ENCODE measurements at regions not wholly inside any gene's neighbourhood (a gene's known extent, or its start where the extent isn't known, plus 50 kb on each side); places are given as distances from the start of the nearest gene placed in this dataset.
"Not testable (repeated sequence)": the region's sequence is repeated elsewhere in the genome, so short reads cannot be mapped to it uniquely, and the experiment has no call there.

DNA sequence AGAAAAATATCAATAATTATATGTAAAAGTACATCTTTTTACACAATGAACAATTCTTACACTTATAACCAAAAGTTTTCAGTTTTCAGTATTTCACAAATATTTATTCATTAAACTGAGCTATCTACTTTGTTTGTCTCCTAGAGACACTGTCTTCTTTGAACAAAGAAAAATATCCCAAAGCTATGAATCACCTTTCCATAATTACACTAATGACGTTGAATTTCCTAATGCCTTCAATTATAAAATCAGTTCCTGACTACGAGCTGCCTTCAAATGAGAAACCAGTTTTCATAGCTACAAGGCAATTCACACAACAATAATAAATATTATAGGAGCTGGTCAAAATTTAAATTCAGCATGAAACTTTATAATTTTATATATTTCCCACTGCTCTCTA lies 201.8 kb upstream of the BRINP3 start:
- DNase-seq, result no peak

DNA sequence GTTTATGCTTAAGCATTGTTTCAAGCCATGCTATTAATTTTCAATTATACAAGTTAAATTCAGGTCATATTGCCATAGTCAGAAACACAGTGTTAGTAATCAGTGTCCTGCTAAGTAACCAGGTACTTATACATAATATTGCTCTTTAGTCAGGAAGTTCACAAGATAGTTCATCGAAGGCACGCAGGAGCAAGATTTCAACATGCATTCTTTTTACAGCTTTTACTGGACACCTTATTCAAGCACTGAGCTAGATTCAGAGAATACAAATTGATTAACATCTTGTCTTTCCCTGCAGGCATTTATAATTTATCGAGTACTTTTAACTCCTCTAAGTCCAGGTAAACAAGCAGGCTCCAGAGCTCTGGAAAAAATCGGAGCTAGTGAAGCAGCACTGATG lies 202.3 kb upstream of the BRINP3 start:
- DNase-seq, result no peak

DNA sequence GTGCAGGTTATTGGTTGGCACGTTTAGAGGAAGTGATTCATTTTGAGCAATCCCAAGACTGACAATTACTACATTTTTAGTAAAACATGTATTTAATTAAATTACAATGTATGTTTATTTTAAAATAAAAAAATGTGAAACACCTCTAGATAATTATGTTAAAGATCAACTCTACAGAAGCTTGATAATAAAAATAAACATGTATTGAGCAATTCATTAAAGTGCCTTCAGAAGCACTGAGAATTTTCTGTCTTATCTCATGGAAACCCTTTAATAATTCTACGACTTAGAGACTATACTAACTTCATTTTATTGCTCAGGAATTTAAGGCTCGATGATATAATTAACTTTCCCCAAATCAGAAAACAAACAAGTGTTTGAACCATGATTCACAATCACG lies 208.0 kb upstream of the BRINP3 start:
- DNase-seq, result no peak

DNA sequence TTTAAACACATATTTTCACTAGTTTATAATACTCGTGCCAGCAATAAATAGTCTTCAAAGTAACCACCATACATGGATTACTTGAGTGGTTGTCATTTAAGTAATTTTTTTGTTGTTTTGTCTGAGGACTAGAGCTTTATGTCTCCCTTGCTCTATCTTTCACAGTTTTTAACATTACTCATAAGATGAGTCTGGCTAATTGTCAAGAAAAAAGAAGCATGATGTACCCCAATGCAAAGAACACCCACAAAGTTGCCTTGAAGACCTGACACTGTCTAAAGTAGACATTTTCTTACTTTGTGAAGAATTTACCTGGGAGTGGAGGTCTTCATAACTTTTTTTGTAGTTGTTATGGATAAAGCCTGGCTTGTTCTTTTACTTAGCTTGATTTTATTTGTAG lies 210.4 kb upstream of the BRINP3 start:
- no peak for DNase-seq

DNA sequence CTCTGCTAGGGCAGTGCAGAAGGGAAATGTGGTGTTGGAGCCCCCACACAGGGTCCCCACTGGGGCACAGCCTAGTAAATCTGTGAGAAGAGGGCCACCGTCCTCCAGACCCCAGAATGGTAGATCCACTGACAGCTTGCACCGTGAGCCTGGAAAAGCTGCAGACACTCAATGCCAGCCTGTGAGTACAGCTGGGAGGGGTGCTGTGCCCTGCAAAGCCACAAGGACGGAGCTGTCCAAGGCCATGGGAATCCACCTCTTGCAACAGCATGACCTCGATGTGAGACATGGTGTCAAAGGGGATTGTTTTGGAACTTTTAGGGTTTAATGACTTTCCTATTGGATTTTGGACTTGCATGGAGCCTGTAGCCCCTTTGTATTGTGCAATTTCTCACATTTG lies 220.8 kb upstream of the BRINP3 start:
- not testable (repeated sequence) for DNase-seq

DNA sequence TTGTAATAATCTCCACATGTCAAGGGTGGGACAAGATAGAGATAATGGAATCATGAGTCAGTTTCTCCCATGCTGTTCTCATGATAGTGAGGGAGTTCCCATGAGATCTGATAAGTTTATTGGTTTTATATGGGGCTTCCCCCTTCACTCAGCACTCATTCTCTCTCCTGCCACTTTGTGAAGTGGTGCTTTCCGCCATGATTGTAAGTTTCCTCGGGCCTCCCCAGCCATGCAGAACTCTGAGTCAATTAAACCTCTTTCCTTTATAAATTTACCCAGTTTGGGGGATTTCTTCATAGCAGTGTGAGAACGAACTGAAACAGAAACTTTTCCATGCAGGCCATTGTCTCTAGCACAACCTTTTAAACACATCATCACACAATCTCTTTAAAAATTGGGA lies 221.5 kb upstream of the BRINP3 start:
- DNase-seq, result no peak

DNA sequence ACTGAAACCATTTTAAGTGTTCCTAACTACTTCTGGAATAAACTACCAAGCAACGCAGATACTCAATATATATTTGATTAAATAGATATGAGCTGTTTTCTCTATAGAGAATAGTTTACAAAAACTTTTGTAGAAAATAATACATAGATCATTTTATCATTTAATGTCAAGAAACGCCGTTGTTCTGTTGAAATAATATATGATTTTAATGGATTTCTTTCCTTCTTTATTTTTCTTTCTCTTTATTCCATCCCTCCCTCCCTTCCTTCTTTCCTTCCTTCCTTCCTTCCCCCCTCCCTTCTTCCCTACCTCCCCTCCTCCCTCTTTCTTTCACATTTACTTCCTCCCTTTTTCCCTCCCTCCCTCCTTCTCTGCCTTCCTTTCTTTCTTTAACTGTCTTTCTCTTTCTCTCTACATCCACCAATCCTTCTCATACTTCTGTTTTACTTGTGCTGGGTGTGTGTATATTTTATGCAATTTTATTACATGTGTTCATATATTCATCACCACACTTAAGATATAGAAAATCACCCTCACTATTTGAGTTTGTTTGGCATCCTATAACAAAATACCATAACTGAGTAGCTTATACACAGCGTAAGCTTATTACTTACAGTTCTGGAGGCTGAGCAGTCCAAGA lies 230.9 kb upstream of the BRINP3 start:
- no peak for DNase-seq

DNA sequence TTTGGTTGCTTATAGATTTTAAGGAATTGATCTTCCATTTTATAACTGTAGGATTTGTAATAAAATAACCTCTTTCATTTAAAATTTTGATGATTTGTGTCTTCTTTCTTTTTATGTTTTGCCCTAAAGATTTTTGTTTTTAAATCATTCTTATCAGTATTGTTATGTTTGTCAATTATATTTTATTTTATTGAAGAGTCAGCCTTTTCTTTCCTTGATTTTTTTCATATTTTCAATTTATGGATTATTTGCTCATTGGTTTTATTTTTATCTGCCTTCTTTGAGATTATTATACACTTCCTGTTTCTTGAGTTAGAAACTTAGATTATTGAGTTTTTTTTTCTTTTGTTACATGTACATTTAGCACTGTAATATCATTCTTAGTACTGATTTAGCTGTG lies 233.4 kb upstream of the BRINP3 start:
- no peak for DNase-seq

DNA sequence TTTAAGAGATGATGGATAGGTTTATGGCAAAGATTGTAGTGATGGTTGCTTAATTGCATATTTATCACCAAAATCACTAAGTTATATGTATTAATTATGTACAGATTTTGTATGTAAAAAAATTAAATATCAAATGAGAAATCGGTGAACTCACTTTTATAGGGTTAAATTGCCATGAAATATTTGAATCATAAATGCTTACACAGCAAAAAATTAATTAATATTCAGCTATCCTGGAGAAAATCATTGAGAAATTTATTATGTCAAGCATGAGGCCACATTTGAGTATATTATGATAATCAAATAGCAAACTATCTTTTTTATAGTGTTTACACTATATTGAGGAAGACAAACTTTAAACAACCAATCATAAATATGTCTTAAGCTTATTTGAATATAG lies 239.4 kb upstream of the BRINP3 start:
- DNase-seq, result no peak

DNA sequence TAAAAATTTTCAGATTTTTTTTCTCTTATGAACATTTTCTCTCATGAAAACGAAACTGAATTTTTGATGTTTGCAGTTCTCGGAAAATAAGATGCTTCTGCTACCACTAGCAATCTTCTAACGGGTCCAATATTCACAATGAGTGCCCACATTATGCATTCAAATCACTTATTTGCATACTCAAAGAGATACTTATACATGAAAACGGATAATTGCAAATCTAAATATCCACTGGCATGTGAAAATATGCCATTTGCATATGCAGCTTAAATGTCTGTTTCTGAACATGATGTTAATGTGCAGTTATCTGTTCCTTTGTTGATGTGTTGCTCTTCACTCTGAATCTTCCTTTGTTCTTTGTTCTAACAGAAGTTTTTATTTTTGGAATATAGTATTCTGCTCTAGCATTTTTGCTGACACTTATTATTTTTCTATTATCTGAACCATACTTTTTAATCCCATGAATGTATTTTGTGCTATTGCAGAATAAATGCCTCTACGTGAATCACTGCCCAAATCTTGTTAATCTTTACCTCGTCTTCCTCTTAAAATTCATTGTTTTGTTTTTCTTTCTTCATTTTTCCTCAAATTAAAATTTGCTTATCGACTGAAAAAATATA lies 259.4 kb upstream of the BRINP3 start:
- DNase-seq, result peak; percentile 69 to 75

DNA sequence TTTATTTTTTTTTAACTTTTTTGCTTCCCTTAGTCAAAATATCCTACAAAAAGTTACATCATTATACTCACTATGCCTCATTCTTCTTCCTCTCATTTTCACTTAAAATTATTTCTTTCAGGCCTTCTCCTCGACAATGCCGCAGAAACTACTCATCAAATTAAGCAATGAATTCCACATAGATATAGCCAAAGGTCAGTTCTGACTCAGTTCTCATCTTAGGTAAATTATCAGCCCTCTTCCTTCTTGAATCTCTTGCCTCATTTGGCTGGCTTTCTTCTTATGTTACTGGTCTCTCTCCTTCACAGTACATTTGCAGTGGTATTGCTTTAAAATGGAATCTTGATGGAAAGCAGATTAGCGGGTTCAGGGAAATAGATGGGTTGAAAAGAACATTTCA lies 260.7 kb upstream of the BRINP3 start:
- no peak for DNase-seq

DNA sequence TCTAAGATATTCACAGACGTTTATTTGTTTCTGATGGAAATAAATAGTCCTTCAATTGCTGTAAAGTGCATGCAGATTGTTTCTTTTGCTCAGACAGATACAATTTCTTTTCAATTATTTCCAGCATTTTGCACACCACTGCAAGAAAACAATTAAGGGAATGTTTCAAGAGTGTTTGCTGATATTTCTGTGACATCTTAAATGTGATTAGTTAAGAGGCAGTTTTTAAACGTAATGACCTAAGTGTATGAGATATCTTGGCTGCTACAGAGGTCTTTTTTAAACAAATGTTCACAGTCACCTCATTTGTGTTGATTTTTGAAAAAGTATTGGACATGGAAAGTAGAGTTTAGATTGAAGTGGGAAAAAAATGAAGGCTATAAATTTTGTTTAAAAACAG lies 262.3 kb upstream of the BRINP3 start:
- no peak for DNase-seq

DNA sequence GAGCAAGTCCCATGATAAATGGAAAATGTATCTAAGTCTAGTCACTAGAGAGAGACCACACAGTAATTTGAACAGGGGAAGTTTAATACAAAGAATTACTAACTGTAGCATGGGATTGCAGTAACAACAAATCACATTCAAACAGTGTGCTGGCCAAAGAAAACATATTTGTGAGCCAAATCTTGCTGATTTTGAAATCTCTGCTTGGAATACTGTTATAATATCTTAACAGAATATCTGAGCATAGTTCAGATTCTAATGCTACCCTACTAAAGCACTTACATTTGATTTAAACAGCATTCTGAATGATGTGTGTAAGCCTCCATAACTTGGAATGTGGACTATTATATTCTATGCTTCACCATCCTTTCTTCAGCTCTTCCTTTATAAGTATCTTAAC lies 270.0 kb upstream of the BRINP3 start:
- no peak for DNase-seq

DNA sequence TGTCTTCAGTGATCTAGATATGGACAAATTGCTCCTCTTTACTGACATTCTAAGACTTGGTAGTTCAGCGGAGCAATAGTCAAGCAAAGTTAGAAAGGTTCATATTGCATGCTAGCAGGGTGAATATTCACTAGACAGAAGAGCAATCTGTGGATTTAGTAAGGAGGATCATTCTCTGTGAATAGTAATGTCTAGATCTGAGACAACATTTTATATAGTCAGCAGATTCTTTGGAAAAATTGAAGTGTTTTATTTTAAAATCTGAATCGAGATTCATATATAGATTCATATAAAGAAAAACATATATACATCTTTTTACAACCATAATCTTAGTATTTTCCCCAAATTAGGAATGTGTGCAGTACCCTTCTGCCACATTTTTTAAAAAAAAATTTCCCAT lies 274.5 kb upstream of the BRINP3 start:
- DNase-seq, result no peak

DNA sequence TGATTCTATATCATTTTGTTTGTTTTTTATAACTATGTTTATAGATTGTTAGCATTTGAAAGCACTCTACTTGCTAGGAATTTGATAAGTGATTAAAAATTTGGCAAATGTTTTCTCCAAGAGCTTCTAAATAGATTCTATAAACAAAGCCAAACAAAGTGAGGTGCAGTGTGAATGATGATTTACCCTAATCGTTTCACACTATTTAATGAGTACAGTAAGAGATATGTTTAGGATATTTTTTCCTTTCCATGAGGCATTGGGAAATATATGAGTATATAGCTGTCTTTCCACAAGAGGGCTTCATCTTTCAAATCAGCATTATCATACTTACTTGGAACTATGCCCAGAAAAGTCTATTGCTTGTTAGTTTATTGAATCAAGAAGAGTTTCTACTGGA lies 277.0 kb upstream of the BRINP3 start:
- peak; percentile 0 to 16 for DNase-seq

DNA sequence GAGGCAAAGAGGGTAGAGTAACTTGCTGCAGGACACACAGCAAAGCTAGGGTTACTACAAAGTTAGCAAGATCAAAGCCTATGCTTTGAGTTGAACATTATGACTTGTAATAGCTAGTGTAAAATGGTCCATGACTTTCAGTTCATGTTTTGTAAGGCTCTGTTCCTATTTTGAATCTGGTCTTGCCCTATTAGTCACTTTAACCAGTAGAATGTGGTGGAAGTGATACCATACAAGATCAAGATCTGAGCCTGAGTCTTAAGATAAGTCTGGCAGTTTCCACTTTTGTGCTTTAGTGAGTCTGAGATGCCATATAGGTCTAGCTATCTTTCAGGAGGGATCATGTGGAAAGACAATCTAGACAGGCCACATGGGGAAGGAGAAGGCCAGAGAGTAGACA lies 282.1 kb upstream of the BRINP3 start:
- DNase-seq, result no peak

DNA sequence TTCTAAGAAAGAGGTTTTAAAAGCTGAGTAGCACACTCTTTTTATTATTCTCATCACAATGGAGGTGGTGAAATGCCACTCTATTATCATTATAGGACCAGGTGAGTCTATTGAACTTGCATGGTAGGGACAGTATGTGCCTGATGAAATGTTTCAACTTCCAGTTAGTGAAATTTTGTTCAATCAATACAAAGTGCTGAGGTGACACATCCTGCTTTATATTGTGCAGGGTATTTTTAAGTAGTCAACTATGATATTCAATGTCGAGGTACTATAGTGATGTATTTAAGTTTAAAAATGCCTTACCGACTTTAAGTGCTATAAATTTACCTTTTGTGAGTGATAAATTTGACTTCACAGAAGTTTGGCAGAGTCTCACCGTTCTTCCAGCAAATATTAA lies 284.7 kb upstream of the BRINP3 start:
- DNase-seq, result no peak

DNA sequence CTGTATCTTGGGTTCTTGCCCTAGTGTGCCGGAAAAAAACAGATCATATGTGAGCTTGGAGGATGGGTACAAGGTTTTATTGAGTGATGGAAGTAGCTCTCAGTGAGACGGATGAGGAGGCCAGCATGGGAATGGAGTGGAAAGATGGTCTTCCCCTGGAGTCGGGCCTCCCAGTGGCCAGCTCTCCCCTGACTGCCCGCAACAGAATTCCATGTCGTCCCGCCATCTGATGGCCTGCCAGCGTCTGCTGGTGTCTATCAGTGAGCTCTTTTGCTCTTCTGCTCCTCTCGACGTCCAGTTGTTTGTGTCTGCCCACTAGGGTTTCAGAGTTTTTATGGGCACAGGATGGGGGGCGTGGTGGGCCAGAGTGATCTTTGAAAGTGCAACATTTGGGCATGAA lies 315.2 kb upstream of the BRINP3 start:
- DNase-seq, result no peak

DNA sequence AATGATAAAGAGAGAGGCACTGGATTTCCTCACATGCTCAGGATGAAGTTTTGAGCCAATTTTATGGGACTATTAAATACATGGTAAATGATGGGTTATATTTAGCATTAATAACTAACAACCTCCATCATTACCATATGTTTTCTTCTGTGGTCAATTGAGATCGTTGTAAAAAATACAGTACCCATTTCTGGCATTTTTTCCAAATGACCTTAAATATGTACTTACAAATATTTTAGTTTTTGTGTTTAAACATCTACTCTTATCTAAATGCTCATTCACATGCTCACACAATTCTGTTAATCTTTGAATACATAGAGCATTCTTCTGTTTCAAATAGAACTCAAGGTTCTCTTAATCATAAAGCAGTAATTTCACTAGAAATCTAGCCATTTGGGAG lies 330.0 kb upstream of the BRINP3 start:
- no peak for DNase-seq

DNA sequence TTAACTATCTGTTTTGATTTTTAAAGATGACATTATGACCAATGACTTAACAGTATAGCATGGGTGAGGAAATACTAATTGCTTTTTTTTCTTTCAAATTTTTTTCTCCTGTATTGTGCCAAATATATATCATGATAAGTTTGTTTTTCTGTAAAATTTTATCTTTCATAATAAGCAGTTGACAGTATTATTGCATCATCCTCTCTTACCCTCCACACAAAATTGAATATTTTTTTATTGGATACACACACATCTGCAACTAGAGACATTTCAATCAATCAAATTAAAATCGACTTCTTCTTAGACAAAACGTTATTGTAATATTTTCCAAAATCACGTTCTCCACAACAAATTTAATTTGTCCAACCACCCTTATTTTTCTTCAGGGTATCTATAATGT lies 330.4 kb upstream of the BRINP3 start:
- DNase-seq, result no peak

DNA sequence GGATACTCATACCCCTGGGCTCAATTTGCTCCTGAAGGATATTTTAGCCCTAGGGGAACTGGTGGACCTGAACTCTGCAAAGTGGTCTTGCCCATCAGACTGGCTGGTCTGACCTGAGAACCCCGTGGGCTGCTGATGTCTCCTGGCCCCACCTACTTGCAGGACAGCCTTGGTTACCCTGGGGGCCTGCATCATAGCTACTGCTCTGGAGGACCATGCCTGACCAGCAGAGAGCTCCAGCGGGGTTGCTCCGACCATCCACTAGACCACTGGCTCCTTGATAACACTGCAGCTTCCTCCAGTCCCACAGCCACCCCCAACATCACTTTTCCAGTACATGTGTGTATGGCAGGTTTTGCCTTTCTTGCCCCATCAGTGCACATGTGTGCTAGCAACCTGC lies 331.6 kb upstream of the BRINP3 start:
- no peak for DNase-seq

DNA sequence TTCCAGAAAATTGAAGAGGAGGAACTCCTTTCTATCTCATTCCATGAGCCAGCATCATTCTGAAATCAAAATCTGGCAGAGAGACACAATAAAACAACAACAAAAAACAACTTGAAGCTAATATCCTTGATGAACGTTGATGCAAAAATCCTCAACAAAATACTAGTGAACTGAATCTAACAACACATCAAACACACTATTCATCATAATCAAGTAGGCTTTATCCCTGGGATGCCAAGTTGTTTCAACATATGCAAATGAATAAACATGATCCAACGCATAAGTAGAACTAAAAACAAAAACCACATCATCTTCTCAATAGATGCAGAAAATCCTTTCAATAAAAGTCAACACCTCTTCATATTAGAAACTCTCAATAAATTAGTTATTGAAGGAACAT lies 335.3 kb upstream of the BRINP3 start:
- no peak for DNase-seq

DNA sequence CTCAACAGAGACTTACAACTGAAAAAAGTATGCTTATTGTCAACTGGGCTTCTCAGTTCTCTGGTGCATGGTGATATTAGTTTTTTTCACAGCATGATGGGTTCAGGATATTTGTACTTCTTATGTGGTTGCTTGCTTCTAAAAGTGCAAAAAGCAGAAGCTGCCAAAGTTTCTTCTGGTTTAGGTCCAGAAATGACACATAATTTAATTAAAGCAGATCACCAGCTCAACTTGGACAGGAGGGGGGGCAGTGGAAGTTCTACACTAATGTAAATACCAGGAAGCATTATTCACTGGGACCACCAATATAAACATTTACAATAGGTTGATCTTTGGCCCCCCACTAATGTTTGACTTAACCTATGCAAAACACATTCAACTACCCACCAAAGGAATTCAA lies 354.8 kb upstream of the BRINP3 start:
- DNase-seq, result no peak

DNA sequence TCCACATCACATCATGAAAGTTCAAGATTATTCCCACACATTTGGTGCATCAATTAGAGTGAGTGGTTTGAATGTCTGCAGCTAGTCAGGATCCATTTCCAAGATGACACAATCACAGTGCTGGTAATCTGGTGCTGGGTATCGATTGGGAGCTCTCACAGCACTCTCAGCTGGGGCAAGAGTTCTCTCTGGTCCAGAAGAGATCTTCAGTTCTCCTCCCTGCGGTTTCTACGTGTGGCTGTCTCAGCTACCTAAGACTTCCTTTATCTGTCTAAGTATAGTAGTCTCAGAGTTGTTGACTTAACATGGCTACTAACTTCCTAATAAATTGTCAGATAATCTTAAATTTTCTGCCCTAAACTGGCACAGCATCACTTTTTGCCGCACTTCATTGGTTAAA lies 358.0 kb upstream of the BRINP3 start:
- DNase-seq, result no peak

DNA sequence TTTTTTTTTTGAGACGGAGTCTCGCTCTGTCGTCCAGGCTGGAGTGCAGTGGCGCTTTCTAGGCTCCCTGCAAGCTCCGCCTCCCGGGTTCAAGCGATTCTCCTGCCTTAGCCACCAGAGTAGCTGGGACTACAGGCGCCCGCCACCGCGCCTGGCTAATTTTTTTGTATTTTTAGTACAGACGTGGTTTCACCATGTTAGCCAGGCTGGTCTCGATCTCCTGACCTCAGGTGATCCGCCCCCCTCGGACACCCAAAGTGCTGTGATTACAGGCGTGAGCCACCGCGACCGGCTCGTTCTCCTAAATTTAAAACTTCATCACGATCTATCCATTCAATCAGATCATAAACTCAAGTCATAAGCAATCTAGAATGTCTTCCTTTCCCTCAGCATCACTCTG lies 359.5 kb upstream of the BRINP3 start:
- not testable (repeated sequence) for DNase-seq
